Heart left ventricle (tissue), 13 donors: ENCODE measurements at regions not wholly inside any gene's neighbourhood (a gene's known extent, or its start where the extent isn't known, plus 50 kb on each side); places are given as distances from the start of the nearest gene placed in this dataset.

Experiments used
- CTCF ChIP-seq, 12 donors: fragments of 200-600 bp; sonication (generic) in 4 of 12; IDR thresholded peaks; one replicate each; pipeline versions ENCODE4 v1.5.0 to v1.8.0; 2018 to 2022; ENCODE audit warnings: antibody characterized with exemption in 12 of 12, mild to moderate bottlenecking in 5 of 12
- POLR2A ChIP-seq, 2 donors: fragments of 450-650 bp; IDR thresholded peaks; one replicate each; pipeline ENCODE4 v1.6.1; 2017; ENCODE audit warnings: antibody characterized with exemption in 2 of 2, mild to moderate bottlenecking in 2 of 2, moderate library complexity in 2 of 2
- donor health status: ischemic (EF 13 %, LVEDD 7.1; RV severe dilation, severe dysfunction).
- donor health status: DM: no; HTN: yes; CAD: no.
- donor health status: DM: no; HTN: no; CAD: no.
- donor health status: ischemic (EF 25% LVEDD 6.9; RV normal size, moderate dysfunction).
- donor health status: ischemic (EF 25% LVEDD 5.7; RV mildly dilated, moderate dysfunction).
- donor health status: ischemic (EF 35%, LVEDD 5.7; RV mildly dilated, moderate dysfunction).
- donor health status: nonischemic (EF 11% LVEDD 7.7; RV severe dilation, severe dysfunction).
- donor health status: DM: yes; HTN: yes; CAD: no.
- donor health status: PGD.
- donor health status: ischemic (EF 29% LVEDD 5.4; RV normal size, mild dysfunction).
- donor health status: nonischemic (EF 23%, LVEDD 6.1; RV moderate dilation, normal function).

DNA sequence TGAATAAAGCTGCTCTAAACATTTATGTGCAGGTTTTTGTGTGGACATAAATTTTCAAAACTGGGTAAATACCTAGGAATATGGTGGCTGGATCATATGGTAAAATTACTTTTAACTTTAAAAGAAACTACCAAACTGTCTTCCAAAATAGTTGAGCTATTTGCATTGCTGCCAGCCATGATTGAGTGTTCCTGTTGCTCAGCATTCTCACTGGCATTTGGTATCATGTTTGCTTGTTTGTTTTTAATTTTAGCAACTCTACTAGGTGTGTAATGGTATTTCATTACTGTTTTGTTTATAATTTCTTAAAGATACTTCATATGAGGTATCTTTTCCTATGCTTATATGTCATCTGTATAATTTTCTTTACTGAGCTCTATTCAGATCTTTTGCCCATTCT, 143.2 kb downstream of the POLR1F start:
- TF ChIP-seq POLR2A (IDR thresholded peaks at IDR 0.05): no peak
- TF ChIP-seq CTCF (IDR thresholded peaks at IDR 0.05): no peak
